K562 (cell line): ENCODE measurements at regions not wholly inside any gene's neighbourhood (a gene's known extent, or its start where the extent isn't known, plus 50 kb on each side); places are given as distances from the start of the nearest gene placed in this dataset.

Source experiments
- ATAC-seq: fragments of 200-7000 bp; cut with Tn5 transposase; 3 replicates; pipeline ENCODE4 v1.9.1; 2020; ENCODE audit warnings: moderate library complexity
- BruUV-seq: library from RNA; stranded (reverse); fragments of 400-500 nt; replicated peaks from 2 replicates; lab custom pipeline; 2021; lab: Mats Ljungman, UMichigan
- CTCF ChIA-PET: fragments of 300-600 bp; formaldehyde crosslinking; extraction: SDS; loops from one replicate; lab custom pipeline; 2021; ENCODE audit warnings: low intra/inter-chr PET ratio; lab: Yijun Ruan, JAX
- POLR2A ChIA-PET: fragments of 300-600, 350-650 bp; sonication (Branson Sonifier 250); formaldehyde crosslinking; extraction: SDS; loops from one replicate; lab custom pipeline; 2021; ENCODE audit warnings: antibody characterized with exemption, inconsistent platforms; lab: Yijun Ruan, JAX
- DNase-seq, 4 experiments: peaks; one replicate each; pipeline versions ENCODE4 v3.0.0 to v3.0.0-alpha.2; 2011 to 2018; ENCODE audit warnings: low spot score in 3 of 4, mixed read lengths in 3 of 4; ENCODE audit errors: extremely low read depth in 1 of 4
- FAIRE-seq: peaks from 2 replicates; lab custom pipeline; 2011; peaks lifted over from hg19 to GRCh38; lab: Jason Lieb, UNC
- H2AFZ ChIP-seq: 2 replicates; pipeline ENCODE4 v1.6.0; 2011; ENCODE audit warnings: low read depth, low read length, control low read depth, inconsistent platforms
- H3K27ac ChIP-seq: fragments of 200-600 bp; 3 replicates; pipeline ENCODE4 v1.8.0; 2011; ENCODE audit warnings: low read depth, mild to moderate bottlenecking, control low read depth, inconsistent platforms, low read length, moderate library complexity, mixed read lengths; ENCODE audit errors: extremely low read depth
- H3K27me3 ChIP-seq, 2 experiments: fragments of 300-600 bp in 1 of 2; 2 replicates in 1 of 2; 3 replicates in 1 of 2; pipeline versions ENCODE4 v1.6.0 to v1.8.0; 2011; ENCODE audit warnings: inconsistent platforms in 2 of 2, low read length in 2 of 2, mild to moderate bottlenecking in 1 of 2, mixed read lengths in 1 of 2, moderate library complexity in 1 of 2; ENCODE audit not compliant: control insufficient read depth in 2 of 2, insufficient read depth in 2 of 2
- H3K36me3 ChIP-seq: fragments of 300-600 bp; 3 replicates; pipeline ENCODE4 v1.8.0; 2011; ENCODE audit warnings: mild to moderate bottlenecking, low read length, inconsistent platforms; ENCODE audit not compliant: control insufficient read depth, insufficient read depth
- H3K4me1 ChIP-seq, 2 experiments: fragments of 200-600 bp in 1 of 2; replicated peaks in 1 of 2; 2 replicates in 1 of 2; 3 replicates in 1 of 2; pipeline versions ENCODE4 v1.5.1 to v1.8.0; 2011; ENCODE audit warnings: inconsistent platforms in 2 of 2, low read length in 2 of 2, mild to moderate bottlenecking in 1 of 2, mixed read lengths in 1 of 2, moderate library complexity in 1 of 2; ENCODE audit not compliant: control insufficient read depth in 2 of 2, insufficient read depth in 2 of 2
- H3K4me2 ChIP-seq: 2 replicates; pipeline ENCODE4 v1.6.1; 2011; ENCODE audit warnings: low read length, control low read depth, inconsistent platforms, mixed read lengths; ENCODE audit not compliant: insufficient read depth
- H3K4me3 ChIP-seq: fragments of 200-600 bp; sonication (generic), shearing (Covaris generic); 2 replicates; pipeline ENCODE4 v1.5.1; 2016; ENCODE audit warnings: control low read depth, inconsistent platforms
- H3K79me2 ChIP-seq: fragments of 200-600 bp; 3 replicates; pipeline ENCODE4 v1.8.0; 2011; ENCODE audit warnings: low read length, inconsistent platforms; ENCODE audit not compliant: control insufficient read depth, insufficient read depth
- H3K9ac ChIP-seq, 2 experiments: 2 replicates each; pipeline versions ENCODE4 v1.6.0 to v1.6.1; 2011; ENCODE audit warnings: low read depth in 2 of 2, low read length in 2 of 2, control low read depth in 1 of 2, inconsistent platforms in 1 of 2, mild to moderate bottlenecking in 1 of 2, mixed read lengths in 1 of 2; ENCODE audit not compliant: insufficient read depth in 1 of 2
- H3K9me1 ChIP-seq: one replicate; pipeline ENCODE4 v1.6.0; 2011; ENCODE audit warnings: inconsistent platforms, mild to moderate bottlenecking, low read length, moderate library complexity; ENCODE audit not compliant: control insufficient read depth, insufficient read depth
- H3K9me3 ChIP-seq: replicated peaks from 2 replicates; pipeline ENCODE4 v1.5.1; 2011; ENCODE audit warnings: low read depth, low read length, inconsistent platforms; ENCODE audit not compliant: control insufficient read depth, insufficient read depth
- H4K20me1 ChIP-seq: replicated peaks from 2 replicates; pipeline ENCODE4 v1.6.1; 2011; ENCODE audit warnings: low read length, inconsistent platforms, mixed read lengths; ENCODE audit not compliant: control insufficient read depth, insufficient read depth
- BCL6 ChIP-seq: fragments of 250-450 bp; sonication (Bioruptor Pico); IDR thresholded peaks from 2 replicates; pipeline ENCODE4 v1.4.0; 2020
- EP400 ChIP-seq: fragments of 450-650 bp; IDR thresholded peaks from 2 replicates; pipeline ENCODE4 v1.6.1; 2017; ENCODE audit warnings: antibody characterized with exemption, mild to moderate bottlenecking, moderate library complexity
- ERF ChIP-seq: fragments of 450-650 bp; formaldehyde crosslinking; IDR thresholded peaks from 2 replicates; pipeline ENCODE4 v1.4.0; 2020; ENCODE audit warnings: mild to moderate bottlenecking, mixed read lengths
- HIVEP1 ChIP-seq: fragments of 250-450 bp; sonication (Bioruptor Pico); IDR thresholded peaks from 2 replicates; pipeline ENCODE4 v1.4.0; 2020; ENCODE audit warnings: mild to moderate bottlenecking
- HOXB6 ChIP-seq: fragments of 250-450 bp; sonication (Bioruptor Pico); IDR thresholded peaks from 2 replicates; pipeline ENCODE4 v1.5.1; 2022; ENCODE audit warnings: mild to moderate bottlenecking, borderline replicate concordance
- HSF4 ChIP-seq: fragments of 250-450 bp; sonication (Bioruptor Pico); IDR thresholded peaks from 2 replicates; pipeline ENCODE4 v2.1.2; 2022; ENCODE audit warnings: mild to moderate bottlenecking, moderate library complexity, borderline replicate concordance
- KDM4B ChIP-seq, 2 experiments: fragments of 450-650 bp in 1 of 2; sonication (generic) in 1 of 2; IDR thresholded peaks; 2 replicates each; pipeline ENCODE4 v1.6.1; 2016 to 2017; ENCODE audit warnings: borderline replicate concordance in 2 of 2, antibody characterized with exemption in 1 of 2, low read depth in 1 of 2, mild to moderate bottlenecking in 1 of 2
- KLF6 ChIP-seq: fragments of 250-450 bp; sonication (Bioruptor Pico); IDR thresholded peaks from 2 replicates; pipeline ENCODE4 v1.4.0; 2020; ENCODE audit warnings: mild to moderate bottlenecking, moderate library complexity, borderline replicate concordance
- MCM7 ChIP-seq, 2 experiments: fragments of 450-650 bp; IDR thresholded peaks; 2 replicates each; pipeline ENCODE4 v1.6.1; 2016 to 2018
- MEF2D ChIP-seq: conservative IDR thresholded peaks from 2 replicates; pipeline ENCODE4 v1.6.1; 2016; ENCODE audit warnings: low read depth, missing genetic modification characterization, missing compliant biosample characterization
- MIER1 ChIP-seq: fragments of 450-650 bp; IDR thresholded peaks from 2 replicates; pipeline ENCODE4 v1.6.1; 2016; ENCODE audit warnings: antibody characterized with exemption, mild to moderate bottlenecking, low read depth
- NFXL1 ChIP-seq: fragments of 450-650 bp; formaldehyde crosslinking; IDR thresholded peaks from 2 replicates; pipeline ENCODE4 v1.4.0; 2021; ENCODE audit warnings: mild to moderate bottlenecking
- POLR3A ChIP-seq: IDR thresholded peaks from 2 replicates; pipeline ENCODE4 v1.6.1; 2011; ENCODE audit warnings: borderline replicate concordance, mild to moderate bottlenecking, moderate library complexity; ENCODE audit not compliant: insufficient read length, insufficient read depth; ENCODE audit errors: extremely low read depth
- SMARCE1 ChIP-seq: fragments of 450-650 bp; IDR thresholded peaks from 2 replicates; pipeline ENCODE4 v1.7.1; 2016; ENCODE audit warnings: mild to moderate bottlenecking
- SRSF1 ChIP-seq: fragments of 200-400 bp; formaldehyde crosslinking; IDR thresholded peaks from 2 replicates; pipeline ENCODE4 v1.6.1; 2017; ENCODE audit warnings: mild to moderate bottlenecking, low read depth, low read length, moderate library complexity
- STAG1 ChIP-seq: sonication (generic); formaldehyde crosslinking; IDR thresholded peaks from 2 replicates; pipeline ENCODE4 v1.5.0; 2020; ENCODE audit warnings: missing genetic modification reagents, borderline replicate concordance
- ZNF324 ChIP-seq: fragments of 250-450 bp; sonication (Bioruptor Pico); IDR thresholded peaks from 2 replicates; pipeline ENCODE4 v1.4.0; 2020; ENCODE audit warnings: mild to moderate bottlenecking
- WGBS: fragments of 100-300 bp; shearing (Covaris generic); methylation state at CpG from one replicate; pipeline ENCODE4 v1.1.6; 2016; ENCODE audit warnings: low coverage, mixed read lengths; ENCODE audit not compliant: insufficient coverage; ENCODE audit errors: missing lambda C conversion rate; 5-methylcytosine and 5-hydroxymethylcytosine counted together
- in situ Hi-C: fragments of 300-500 bp; cut with MboI; formaldehyde crosslinking; loops from 4 replicates; pipeline ENCODE4 v1.15.0; 2018; ENCODE audit warnings: inconsistent platforms, mixed read lengths
- intact Hi-C: fragments of 100-400 bp; cut with micrococcal nuclease; formaldehyde crosslinking; loops from 2 replicates; pipeline ENCODE4 v1.14.2; 2022
- TF ChIP-seq, protein P1 (sequence below), 2 experiments: fragments of 450-650 bp; conservative IDR thresholded peaks; 2 replicates each; pipeline ENCODE4 v1.6.1; 2017; ENCODE audit warnings: mild to moderate bottlenecking in 2 of 2, moderate library complexity in 2 of 2

DNA sequence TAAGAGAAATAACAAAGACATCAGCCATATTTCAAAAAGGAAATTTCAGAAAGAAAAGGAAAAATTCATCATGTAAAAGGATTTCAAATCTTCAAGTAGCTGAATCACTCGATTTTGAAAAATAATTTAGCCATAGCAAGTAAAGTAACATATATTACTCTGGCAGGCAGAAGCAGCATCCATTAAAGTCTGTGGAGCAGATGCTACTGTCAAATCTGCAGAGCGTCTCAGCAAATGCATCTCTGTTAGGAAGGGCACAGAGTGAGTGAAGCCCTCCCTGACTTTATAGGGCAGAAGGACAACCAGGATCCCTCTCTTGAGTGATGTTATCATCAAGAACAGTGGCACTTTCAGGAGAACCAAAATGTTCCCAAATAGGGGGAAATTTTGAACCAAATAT lies 445.5 kb downstream of the EFNB2 start:
- BruUV-seq: no TSS peak
- CTCF ChIA-PET: no interaction called here
- Histone ChIP-seq H3K9me3 (no peaks in the 10 kb centered on the region), H3K4me3 (no peak overlapping the region), H3K9ac (no peak overlapping the region), H2AFZ (no peak overlapping the region), H3K27ac (no peak overlapping the region), H3K27me3 (no peaks in the 10 kb centered on the region), H3K79me2 (no peaks in the 10 kb centered on the region), H3K9me1 (no peaks in the 10 kb centered on the region), H4K20me1 (no peaks in the 10 kb centered on the region), H3K36me3 (no peaks in the 10 kb centered on the region), H3K4me2 (no peak overlapping the region), H3K4me1 (no peaks in the 10 kb centered on the region)
- ATAC-seq (no peak), DNase-seq (no peak), FAIRE-seq (no peak)
- intact Hi-C loops (no loop called here), in situ Hi-C loops (no loop called here)
- POLR2A ChIA-PET: no interaction called here
- WGBS: 0% methylated on average over 2 of the region's 2 CpGs
- TF ChIP-seq MEF2D (tag) (no peak), POLR3A (no peak), BCL6 (no peak), MCM7 (IDR thresholded peaks at IDR 0.05) (no peak), ZNF324 (no peak), ERF (CRISPR knock-in tag) (no peak), KLF6 (CRISPR knock-in tag) (no peak), SMARCE1 (no peak), SRSF1 (no peak), EP400 (no peak), MIER1 (no peak), NFXL1 (no peak), HIVEP1 (no peak), HOXB6 (CRISPR knock-in tag) (no peak), KDM4B (IDR thresholded peaks at IDR 0.05; ENCODE audit: borderline replicate concordance in 2 of 2, low read depth in 1 of 2) (no peak), HSF4 (no peak), STAG1 (CRISPR knock-in tag) (no peak)
- TF ChIP-seq, protein P1, sequence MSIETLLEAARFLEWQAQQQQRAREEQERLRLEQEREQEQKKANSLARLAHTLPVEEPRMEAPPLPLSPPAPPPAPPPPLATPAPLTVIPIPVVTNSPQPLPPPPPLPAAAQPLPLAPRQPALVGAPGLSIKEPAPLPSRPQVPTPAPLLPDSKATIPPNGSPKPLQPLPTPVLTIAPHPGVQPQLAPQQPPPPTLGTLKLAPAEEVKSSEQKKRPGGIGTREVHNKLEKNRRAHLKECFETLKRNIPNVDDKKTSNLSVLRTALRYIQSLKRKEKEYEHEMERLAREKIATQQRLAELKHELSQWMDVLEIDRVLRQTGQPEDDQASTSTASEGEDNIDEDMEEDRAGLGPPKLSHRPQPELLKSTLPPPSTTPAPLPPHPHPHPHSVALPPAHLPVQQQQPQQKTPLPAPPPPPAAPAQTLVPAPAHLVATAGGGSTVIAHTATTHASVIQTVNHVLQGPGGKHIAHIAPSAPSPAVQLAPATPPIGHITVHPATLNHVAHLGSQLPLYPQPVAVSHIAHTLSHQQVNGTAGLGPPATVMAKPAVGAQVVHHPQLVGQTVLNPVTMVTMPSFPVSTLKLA (conservative IDR thresholded peaks at IDR 0.05): no peak
